Vagina (tissue), 2 donors: ENCODE measurements at regions not wholly inside any gene's neighbourhood (a gene's known extent, or its start where the extent isn't known, plus 50 kb on each side); places are given as distances from the start of the nearest gene placed in this dataset.

Experiments
- DNase-seq, 2 donors: peaks; one replicate each; pipeline ENCODE4 v3.0.0-alpha.2; 2017; ENCODE audit errors: extremely low spot score in 2 of 2
- H3K27ac ChIP-seq: fragments of 200-600 bp; sonication (generic); one replicate; pipeline ENCODE4 v1.5.1; 2019
- H3K27me3 ChIP-seq: fragments of 200-600 bp; sonication (generic); one replicate; pipeline ENCODE4 v1.5.1; 2019
- H3K36me3 ChIP-seq, 2 donors: fragments of 200-600 bp; sonication (generic); one replicate each; pipeline ENCODE4 v1.5.1; 2017 to 2019
- H3K4me1 ChIP-seq: fragments of 200-600 bp; sonication (generic); one replicate; pipeline ENCODE4 v1.5.1; 2019
- H3K4me3 ChIP-seq, 2 donors: fragments of 200-600 bp; sonication (generic); 1 replicate in 1 of 2; 2 replicates in 1 of 2; pipeline ENCODE4 v1.5.1; 2016 to 2019
- H3K9me3 ChIP-seq: fragments of 200-600 bp; sonication (generic); one replicate; pipeline ENCODE4 v1.5.1; 2019
- CTCF ChIP-seq, 3 experiments: fragments of 450-650 bp in 2 of 3; fragments of 200-600 bp in 1 of 3; sonication (generic) in 1 of 3; IDR thresholded peaks; one replicate each; pipeline ENCODE4 v1.5.1; 2017 to 2019; ENCODE audit warnings: antibody characterized with exemption in 3 of 3, mild to moderate bottlenecking in 2 of 3, moderate library complexity in 2 of 3
- POLR2A ChIP-seq, 2 donors: fragments of 450-650 bp; IDR thresholded peaks; one replicate each; pipeline ENCODE4 v1.6.1; 2017; ENCODE audit warnings: antibody characterized with exemption in 2 of 2, mild to moderate bottlenecking in 2 of 2, moderate library complexity in 2 of 2
- POLR2AphosphoS5 ChIP-seq, 2 donors: sonication (generic); formaldehyde crosslinking; IDR thresholded peaks; one replicate each; pipeline ENCODE4 v1.9.0; 2017; ENCODE audit warnings: antibody characterized with exemption in 2 of 2, mild to moderate bottlenecking in 2 of 2, low read depth in 1 of 2; ENCODE audit not compliant: insufficient read depth in 1 of 2
- intact Hi-C: fragments of 100-400 bp; cut with DNase I; formaldehyde crosslinking; loops from one replicate; pipeline ENCODE4 v1.15.1; 2023

DNA sequence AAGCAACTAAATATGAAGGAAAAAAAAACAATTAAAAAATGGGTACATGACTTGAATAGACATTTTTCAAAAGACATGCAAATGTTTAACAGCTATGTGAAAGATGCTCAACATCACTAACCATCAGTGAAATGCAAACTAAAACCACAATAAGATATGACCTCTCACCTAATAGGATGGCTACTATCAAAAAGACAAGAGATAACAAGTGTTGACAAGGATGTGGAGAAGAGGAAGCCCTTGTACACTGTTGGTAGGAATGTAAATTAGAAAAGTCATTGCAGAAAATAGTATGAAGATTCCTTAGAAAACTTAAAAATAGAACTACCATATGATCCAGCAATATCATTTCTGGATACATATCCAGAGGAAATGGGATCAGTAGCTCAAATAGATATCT lies 324.7 kb upstream of the TLE4 start:
- DNase-seq = no peak
- TF ChIP-seq CTCF (IDR thresholded peaks at IDR 0.05) (no peak), POLR2AphosphoS5 (IDR thresholded peaks at IDR 0.05; ENCODE audit: insufficient read depth in 1 of 2, low read depth in 1 of 2) (no peak), POLR2A (IDR thresholded peaks at IDR 0.05) (no peak)

DNA sequence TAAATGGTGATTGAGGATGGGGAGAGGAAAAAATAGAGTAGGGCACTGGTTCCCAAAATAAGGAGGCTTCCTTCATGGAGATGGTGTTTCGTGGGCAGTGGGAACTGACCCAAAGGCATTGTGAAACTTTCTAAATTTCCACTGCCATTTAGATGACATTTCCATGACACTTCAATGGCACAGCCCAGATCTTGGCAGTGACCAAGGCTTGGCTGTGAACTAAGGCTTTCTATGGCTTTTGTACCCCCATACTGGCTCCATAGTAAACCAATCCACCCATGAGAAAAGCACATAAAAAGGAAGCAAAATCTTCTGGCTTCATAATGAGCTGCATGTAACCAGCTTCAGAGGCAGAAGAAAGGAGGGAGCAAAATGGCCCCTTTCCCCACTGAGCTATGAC lies 321.0 kb upstream of the TLE4 start:
- intact Hi-C loops = no loop called here
- H3K9me3 ChIP-seq = no peaks in the 10 kb centered on the region
- no peak overlapping the region for H3K4me3 ChIP-seq
- no peaks in the 10 kb centered on the region for H3K27me3 ChIP-seq
- H3K27ac ChIP-seq = no peak overlapping the region
- no peaks in the 10 kb centered on the region for H3K4me1 ChIP-seq
- H3K36me3 ChIP-seq = no peaks in the 10 kb centered on the region
- DNase-seq = no peak
- TF ChIP-seq CTCF (IDR thresholded peaks at IDR 0.05) (no peak), POLR2AphosphoS5 (IDR thresholded peaks at IDR 0.05; ENCODE audit: insufficient read depth in 1 of 2, low read depth in 1 of 2) (no peak), POLR2A (IDR thresholded peaks at IDR 0.05) (no peak)

More for the DNA sequence above, 324.7 kb upstream of the TLE4 start:
- no peaks in the 10 kb centered on the region for H3K36me3 ChIP-seq
- H3K4me1 ChIP-seq = no peaks in the 10 kb centered on the region
- H3K4me3 ChIP-seq = no peak overlapping the region
- H3K27me3 ChIP-seq = no peaks in the 10 kb centered on the region
- no peaks in the 10 kb centered on the region for H3K9me3 ChIP-seq
- intact Hi-C loops = no loop called here
- no peak overlapping the region for H3K27ac ChIP-seq

- H3K4me1 ChIP-seq = peaks cover 12% of the 10 kb centered on the region
- intact Hi-C loops = no loop called here
- DNase-seq = no peak
- no peaks in the 10 kb centered on the region for H3K9me3 ChIP-seq
- TF ChIP-seq POLR2AphosphoS5 (IDR thresholded peaks at IDR 0.05; ENCODE audit: insufficient read depth in 1 of 2, low read depth in 1 of 2) (no peak), POLR2A (IDR thresholded peaks at IDR 0.05) (no peak), CTCF (IDR thresholded peaks at IDR 0.05) (no peak)
- H3K27me3 ChIP-seq = no peaks in the 10 kb centered on the region
- H3K36me3 ChIP-seq = no peaks in the 10 kb centered on the region
- H3K4me3 ChIP-seq = no peak overlapping the region
- no peak overlapping the region for H3K27ac ChIP-seq
Observed at GRCh38 chr9:79254900-79255650, 316.7 kb upstream of the TLE4 start.

DNA sequence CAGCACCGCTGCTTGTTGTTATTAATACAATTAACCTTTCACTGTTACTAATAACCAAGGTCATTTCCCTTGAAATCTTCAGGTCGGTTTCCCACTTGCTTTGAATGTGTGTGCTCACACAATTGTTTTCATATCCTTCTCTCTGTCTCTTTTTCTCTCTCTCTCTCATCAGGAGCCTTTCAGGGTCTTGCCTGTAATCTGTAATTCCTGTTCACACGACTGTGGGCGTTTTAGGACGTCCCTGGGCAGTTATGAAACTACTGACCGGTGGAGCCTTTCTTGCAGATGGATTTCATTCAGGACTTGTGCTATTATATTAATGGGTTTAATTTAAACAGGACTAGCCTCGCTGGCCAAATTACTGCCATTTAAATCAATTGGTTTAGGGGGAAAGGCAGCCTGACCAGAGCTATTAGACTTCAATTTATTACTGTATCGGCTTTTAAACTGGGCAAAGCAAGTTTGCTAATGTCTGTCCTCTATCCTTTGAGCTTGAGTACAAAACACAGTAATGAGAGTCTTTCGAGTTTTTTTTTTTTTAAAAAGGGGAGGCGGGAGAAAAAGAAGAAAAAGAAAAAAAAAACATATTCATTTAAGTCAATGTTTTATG lies 316.0 kb upstream of the TLE4 start:
- H3K36me3 ChIP-seq = no peaks in the 10 kb centered on the region
- H3K27me3 ChIP-seq = no peaks in the 10 kb centered on the region
- TF ChIP-seq CTCF (IDR thresholded peaks at IDR 0.05) (no peak), POLR2A (IDR thresholded peaks at IDR 0.05) (no peak), POLR2AphosphoS5 (IDR thresholded peaks at IDR 0.05; ENCODE audit: insufficient read depth in 1 of 2, low read depth in 1 of 2) (no peak)
- H3K4me3 ChIP-seq = no peak overlapping the region
- no peak for DNase-seq
- H3K4me1 ChIP-seq = peaks cover 12% of the 10 kb centered on the region
- no peak overlapping the region for H3K27ac ChIP-seq
- H3K9me3 ChIP-seq = no peaks in the 10 kb centered on the region
- intact Hi-C loops = no loop called here

- Histone ChIP-seq H3K4me1 (peaks cover 12% of the 10 kb centered on the region), H3K27ac (no peak overlapping the region), H3K4me3 (peak overlapping the region; percentile 7 to 36), H3K27me3 (no peaks in the 10 kb centered on the region), H3K36me3 (no peaks in the 10 kb centered on the region), H3K9me3 (no peaks in the 10 kb centered on the region)
- TF ChIP-seq POLR2A (IDR thresholded peaks at IDR 0.05) (no peak), CTCF (IDR thresholded peaks at IDR 0.05) (no peak), POLR2AphosphoS5 (IDR thresholded peaks at IDR 0.05; ENCODE audit: insufficient read depth in 1 of 2, low read depth in 1 of 2) (no peak)
- DNase-seq = no peak
- intact Hi-C loops = no loop called here
Observed at GRCh38 chr9:79256691-79257213, 315.0 kb upstream of the TLE4 start.
